Fibroblast of peridontal ligament (primary cell): ENCODE measurements at regions not wholly inside any gene's neighbourhood (a gene's known extent, or its start where the extent isn't known, plus 50 kb on each side); places are given as distances from the start of the nearest gene placed in this dataset.
"Not testable (repeated sequence)": the region's sequence is repeated elsewhere in the genome, so short reads cannot be mapped to it uniquely, and the experiment has no call there.

ENCODE experiments used
- DNase-seq: peaks from one replicate; pipeline ENCODE4 v3.0.0-alpha.2; 2010; ENCODE audit errors: extremely low read depth

GRCh38 chr2:222760301-222760897 lies 88.9 kb downstream of the MOGAT1 start:
- DNase-seq: no peak

- DNase-seq: peak; percentile 15
Measured at GRCh38 chr2:222761888-222762287, 90.4 kb downstream of the MOGAT1 start.

GRCh38 chr2:222762342-222762741 lies 90.9 kb downstream of the MOGAT1 start:
- DNase-seq: no peak

- DNase-seq: not testable (repeated sequence)
Measured at GRCh38 chr2:222765883-222766282, 94.4 kb downstream of the MOGAT1 start.

GRCh38 chr2:222768019-222768418 lies 92.8 kb upstream of the ACSL3 start:
- DNase-seq: peak; percentile 63

- no peak for DNase-seq
Measured at GRCh38 chr2:222769446-222769845, 91.4 kb upstream of the ACSL3 start.

- no peak for DNase-seq
Measured at GRCh38 chr2:222769941-222770340, 90.9 kb upstream of the ACSL3 start.

- no peak for DNase-seq
Measured at GRCh38 chr2:222771832-222772231, 89.0 kb upstream of the ACSL3 start.

GRCh38 chr2:222774941-222775340 lies 85.9 kb upstream of the ACSL3 start:
- DNase-seq: no peak

- no peak for DNase-seq
Measured at GRCh38 chr2:222776792-222777191, 84.0 kb upstream of the ACSL3 start.

GRCh38 chr2:222778400-222778799 lies 82.4 kb upstream of the ACSL3 start:
- DNase-seq: no peak

- no peak for DNase-seq
Measured at GRCh38 chr2:222779145-222779832, 81.5 kb upstream of the ACSL3 start.

- DNase-seq: no peak
Measured at GRCh38 chr2:222780051-222780450, 80.8 kb upstream of the ACSL3 start.

- DNase-seq: no peak
Measured at GRCh38 chr2:222782201-222782730, 78.6 kb upstream of the ACSL3 start.

GRCh38 chr2:222783592-222783991 lies 77.2 kb upstream of the ACSL3 start:
- no peak for DNase-seq

GRCh38 chr2:222790932-222791331 lies 69.9 kb upstream of the ACSL3 start:
- no peak for DNase-seq

GRCh38 chr2:222792001-222792611 lies 68.7 kb upstream of the ACSL3 start:
- peak; percentile 68 for DNase-seq

GRCh38 chr2:222794585-222795449 lies 66.0 kb upstream of the ACSL3 start:
- no peak for DNase-seq

- no peak for DNase-seq
Measured at GRCh38 chr2:222795450-222796357, 65.1 kb upstream of the ACSL3 start.

- peak; percentile 16 for DNase-seq
Measured at GRCh38 chr2:222796413-222797103, 64.3 kb upstream of the ACSL3 start.
